ENCODE measurements at regions not wholly inside any gene's neighbourhood (a gene's known extent, or its start where the extent isn't known, plus 50 kb on each side); places are given as distances from the start of the nearest gene placed in this dataset.

- no peak overlapping the region for H2AFZ ChIP-seq
- H3K4me2 ChIP-seq: no peak overlapping the region
- TF ChIP-seq JUNB (IDR thresholded peaks at IDR 0.05; ENCODE audit: unreplicated experiment) (no peak), EZH2 (IDR thresholded peaks at IDR 0.05; ENCODE audit: low read depth, unreplicated experiment) (no peak), ZNF331 (CRISPR knock-in tag; IDR thresholded peaks at IDR 0.05; ENCODE audit: low read depth) (no peak), ETS1 (IDR thresholded peaks at IDR 0.05) (no peak)
- no peaks in the 10 kb centered on the region for H4K20me1 ChIP-seq (replicated peaks; ENCODE audit: insufficient read depth)
- H3K27ac Mint-ChIP-seq: no peak overlapping the region
- no peaks in the 10 kb centered on the region for H3K36me3 Mint-ChIP-seq (ENCODE audit: low read depth)
- H3K79me2 ChIP-seq (replicated peaks; ENCODE audit: insufficient read depth): no peaks in the 10 kb centered on the region
- DNase-seq (ENCODE audit: low spot score): no peak
- H3K9me2 ChIP-seq (ENCODE audit: insufficient read depth): no peaks in the 10 kb centered on the region
- no peaks in the 10 kb centered on the region for H3K4me1 ChIP-seq (ENCODE audit: insufficient read depth)
- H3K36me3 ChIP-seq (ENCODE audit: insufficient read depth): no peaks in the 10 kb centered on the region
- H3K27me3 ChIP-seq (ENCODE audit: insufficient read depth): no peaks in the 10 kb centered on the region
- H3K9me3 Mint-ChIP-seq: no peaks in the 10 kb centered on the region
- no peak overlapping the region for H3K4me3 ChIP-seq
- no peak for ATAC-seq
- no peak overlapping the region for H3K27ac ChIP-seq (ENCODE audit: low read depth)
- H3K4me3 Mint-ChIP-seq: no peak overlapping the region
- H3K27me3 Mint-ChIP-seq (ENCODE audit: insufficient read depth, low read depth, poor library complexity): no peaks in the 10 kb centered on the region
- no peaks in the 10 kb centered on the region for H3K4me1 Mint-ChIP-seq
- no peaks in the 10 kb centered on the region for H3F3A ChIP-seq (replicated peaks; ENCODE audit: low read depth)
These were observed 425.2 kb upstream of the MIS18BP1 start for GRCh38 chr14:45678163-45678562.

- no peak overlapping the region for H3K27ac Mint-ChIP-seq
- H3K4me3 ChIP-seq: no peak overlapping the region
- H2AFZ ChIP-seq: no peak overlapping the region
- H3K27ac ChIP-seq (ENCODE audit: low read depth): no peak overlapping the region
- no peaks in the 10 kb centered on the region for H3K4me1 Mint-ChIP-seq
- no peaks in the 10 kb centered on the region for H3K9me2 ChIP-seq (ENCODE audit: insufficient read depth)
- no peaks in the 10 kb centered on the region; the same call in 2 of the 3 replicates for H3K9me3 Mint-ChIP-seq
- H3K4me1 ChIP-seq (ENCODE audit: insufficient read depth): no peaks in the 10 kb centered on the region
- no peaks in the 10 kb centered on the region for H3K36me3 Mint-ChIP-seq (ENCODE audit: low read depth)
- ATAC-seq (no peak), DNase-seq (ENCODE audit: low spot score) (no peak)
- H3K36me3 ChIP-seq (ENCODE audit: insufficient read depth): no peaks in the 10 kb centered on the region
- no peaks in the 10 kb centered on the region for H3F3A ChIP-seq (replicated peaks; ENCODE audit: low read depth)
- H3K79me2 ChIP-seq (replicated peaks; ENCODE audit: insufficient read depth): no peaks in the 10 kb centered on the region
- no peaks in the 10 kb centered on the region for H3K27me3 ChIP-seq (ENCODE audit: insufficient read depth)
- TF ChIP-seq NANOG (IDR thresholded peaks at IDR 0.05; ENCODE audit: borderline replicate concordance) (no peak), STAT1 (IDR thresholded peaks at IDR 0.05; ENCODE audit: unreplicated experiment) (no peak), ETS1 (IDR thresholded peaks at IDR 0.05) (no peak), JUNB (IDR thresholded peaks at IDR 0.05; ENCODE audit: unreplicated experiment) (no peak), EZH2phosphoT487 (IDR thresholded peaks at IDR 0.05; ENCODE audit: unreplicated experiment) (no peak), ZNF462 (CRISPR knock-in tag; IDR thresholded peaks at IDR 0.05) (no peak), ZNF114 (CRISPR knock-in tag; IDR thresholded peaks at IDR 0.05) (no peak)
- H3K27me3 Mint-ChIP-seq (ENCODE audit: insufficient read depth, low read depth, poor library complexity): no peaks in the 10 kb centered on the region
- no peak overlapping the region for H3K4me2 ChIP-seq
- no peaks in the 10 kb centered on the region for H4K20me1 ChIP-seq (replicated peaks; ENCODE audit: insufficient read depth)
- H3K4me3 Mint-ChIP-seq: no peak overlapping the region
These were observed 420.4 kb upstream of the MIS18BP1 start for GRCh38 chr14:45673420-45673819.

Measured in GM23338 (cell line).